Ovary (tissue), 3 donors: ENCODE measurements at regions not wholly inside any gene's neighbourhood (a gene's known extent, or its start where the extent isn't known, plus 50 kb on each side); places are given as distances from the start of the nearest gene placed in this dataset.

Experiments
- EP300 ChIP-seq: sonication (generic); formaldehyde crosslinking; IDR thresholded peaks from one replicate; pipeline ENCODE4 v1.6.1; 2017; ENCODE audit warnings: antibody characterized with exemption
- POLR2A ChIP-seq: fragments of 450-650 bp; IDR thresholded peaks from one replicate; pipeline ENCODE4 v1.6.1; 2017; ENCODE audit warnings: antibody characterized with exemption, mild to moderate bottlenecking, moderate library complexity
- TF ChIP-seq, protein P1 (sequence below), 3 donors: fragments of 450-650 bp in 2 of 3; fragments of 200-600 bp in 1 of 3; IDR thresholded peaks; one replicate each; pipeline versions ENCODE4 v1.5.1 to v1.8.0; 2016 to 2022; ENCODE audit warnings: antibody characterized with exemption in 3 of 3, mild to moderate bottlenecking in 1 of 3
- donor health status: DM: no; HTN: no; CAD: no.

DNA sequence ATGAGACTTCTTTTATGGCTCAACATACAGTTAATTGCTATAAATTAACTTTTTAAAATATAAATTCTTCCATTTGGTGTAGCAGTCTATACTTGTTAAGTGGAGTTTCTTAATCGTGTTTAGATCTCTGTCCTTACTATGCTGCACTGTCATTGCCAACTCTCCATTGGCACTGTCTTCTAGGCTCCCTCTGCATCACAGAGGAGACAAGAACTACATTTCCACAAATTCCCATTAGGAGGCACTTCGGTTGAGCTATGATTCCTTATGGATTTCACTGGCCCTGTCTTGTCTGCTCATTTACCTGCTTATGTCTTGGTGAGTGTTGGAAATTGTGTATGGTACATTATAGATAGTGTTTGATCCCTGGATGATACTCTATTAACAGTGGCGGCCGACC is 630.9 kb upstream of the ATXN7L3B start:
- TF ChIP-seq, protein P1, sequence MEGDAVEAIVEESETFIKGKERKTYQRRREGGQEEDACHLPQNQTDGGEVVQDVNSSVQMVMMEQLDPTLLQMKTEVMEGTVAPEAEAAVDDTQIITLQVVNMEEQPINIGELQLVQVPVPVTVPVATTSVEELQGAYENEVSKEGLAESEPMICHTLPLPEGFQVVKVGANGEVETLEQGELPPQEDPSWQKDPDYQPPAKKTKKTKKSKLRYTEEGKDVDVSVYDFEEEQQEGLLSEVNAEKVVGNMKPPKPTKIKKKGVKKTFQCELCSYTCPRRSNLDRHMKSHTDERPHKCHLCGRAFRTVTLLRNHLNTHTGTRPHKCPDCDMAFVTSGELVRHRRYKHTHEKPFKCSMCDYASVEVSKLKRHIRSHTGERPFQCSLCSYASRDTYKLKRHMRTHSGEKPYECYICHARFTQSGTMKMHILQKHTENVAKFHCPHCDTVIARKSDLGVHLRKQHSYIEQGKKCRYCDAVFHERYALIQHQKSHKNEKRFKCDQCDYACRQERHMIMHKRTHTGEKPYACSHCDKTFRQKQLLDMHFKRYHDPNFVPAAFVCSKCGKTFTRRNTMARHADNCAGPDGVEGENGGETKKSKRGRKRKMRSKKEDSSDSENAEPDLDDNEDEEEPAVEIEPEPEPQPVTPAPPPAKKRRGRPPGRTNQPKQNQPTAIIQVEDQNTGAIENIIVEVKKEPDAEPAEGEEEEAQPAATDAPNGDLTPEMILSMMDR (IDR thresholded peaks at IDR 0.05), result no peak
- TF ChIP-seq EP300 (no peak), POLR2A (no peak)
